HEK293 (cell line): ENCODE measurements at regions not wholly inside any gene's neighbourhood (a gene's known extent, or its start where the extent isn't known, plus 50 kb on each side); places are given as distances from the start of the nearest gene placed in this dataset.

Experiments
- SALL2 ChIP-seq: fragments of 450-650 bp; formaldehyde crosslinking; IDR thresholded peaks from 2 replicates; pipeline ENCODE4 v1.5.0; 2017; ENCODE audit warnings: missing biosample characterization, mild to moderate bottlenecking, missing genetic modification characterization, borderline replicate concordance
- ZNF114 ChIP-seq: fragments of 450-650 bp; formaldehyde crosslinking; IDR thresholded peaks from 2 replicates; pipeline ENCODE4 v1.5.0; 2017; ENCODE audit warnings: missing biosample characterization, missing genetic modification characterization
- ZNF335 ChIP-seq: fragments of 450-650 bp; formaldehyde crosslinking; conservative IDR thresholded peaks from 2 replicates; pipeline ENCODE4 v1.5.1; 2016; ENCODE audit warnings: missing biosample characterization, missing genetic modification characterization
- ZNF555 ChIP-seq: fragments of 450-650 bp; formaldehyde crosslinking; conservative IDR thresholded peaks from 2 replicates; pipeline ENCODE4 v1.5.1; 2017; ENCODE audit warnings: missing biosample characterization, mild to moderate bottlenecking, missing genetic modification characterization, inconsistent platforms
- ZNF660 ChIP-seq: fragments of 450-650 bp; IDR thresholded peaks from 2 replicates; pipeline ENCODE4 v1.5.1; 2018; ENCODE audit warnings: missing biosample characterization, mild to moderate bottlenecking, missing genetic modification characterization
- TF ChIP-seq, protein P1 (sequence below): fragments of 450-650 bp; formaldehyde crosslinking; IDR thresholded peaks from 2 replicates; pipeline ENCODE4 v1.5.1; 2016; ENCODE audit warnings: missing biosample characterization, missing genetic modification characterization
- TF ChIP-seq, protein P2 (sequence below): sonication (generic); formaldehyde crosslinking; IDR thresholded peaks from 2 replicates; pipeline ENCODE4 v1.8.1; 2022; ENCODE audit warnings: mild to moderate bottlenecking, moderate library complexity, missing genetic modification reagents
- TF ChIP-seq, protein P3 (sequence below): fragments of 450-650 bp; formaldehyde crosslinking; IDR thresholded peaks from 2 replicates; pipeline ENCODE4 v1.5.1; 2016; ENCODE audit warnings: missing biosample characterization, missing genetic modification characterization, borderline replicate concordance
- TF ChIP-seq, protein P4 (sequence below): fragments of 450-650 bp; formaldehyde crosslinking; IDR thresholded peaks from 2 replicates; pipeline ENCODE4 v1.5.1; 2016; ENCODE audit warnings: missing biosample characterization, missing genetic modification characterization

DNA sequence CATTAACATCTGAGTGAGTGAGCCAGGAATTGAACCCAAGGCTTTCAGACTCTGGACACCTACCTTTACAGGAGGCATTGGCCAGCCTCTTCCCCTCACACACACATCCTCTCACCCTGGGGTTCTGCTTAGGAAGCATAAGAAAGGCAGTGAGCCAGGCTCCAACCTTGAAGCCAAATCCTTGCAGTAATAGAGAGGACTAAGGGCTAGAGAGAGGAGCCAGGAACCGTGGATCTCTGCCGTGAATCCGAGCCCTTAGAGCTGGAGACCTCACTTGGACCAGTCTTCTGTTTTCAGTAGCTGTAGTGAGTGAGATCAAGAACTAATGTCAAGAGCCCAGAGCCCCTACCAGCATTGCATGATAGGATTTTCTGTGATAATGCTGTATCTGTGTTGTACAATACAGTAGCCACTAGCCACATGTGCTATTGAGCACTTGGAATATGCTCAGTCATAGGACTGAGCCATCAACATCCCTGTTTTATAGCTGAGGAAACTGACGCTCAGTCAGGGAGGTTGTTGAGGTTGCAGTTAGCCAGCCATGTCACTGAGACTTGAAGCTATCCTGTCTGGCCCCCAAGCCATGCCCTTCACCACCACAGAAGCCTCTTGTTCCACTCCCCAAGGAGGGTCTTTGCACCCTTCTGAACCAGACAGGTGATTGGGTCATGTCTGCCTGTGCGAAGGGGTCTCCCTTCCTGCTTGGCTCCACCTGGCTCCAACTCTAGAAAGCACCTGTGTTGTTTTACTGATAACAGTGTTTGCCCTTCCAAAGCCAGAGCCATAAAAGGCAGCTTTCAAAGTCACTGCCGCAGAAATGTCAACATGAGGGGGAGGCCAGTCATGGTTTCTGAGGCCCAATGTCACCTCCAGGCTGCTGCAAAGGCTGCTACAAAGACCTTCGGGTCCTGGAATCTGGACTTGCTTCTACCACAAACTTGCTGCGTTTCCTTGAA lies 101.1 kb upstream of the JUN start:
- TF ChIP-seq ZNF555 (tag by site-specific recombination) = no peak
- TF ChIP-seq, protein P1, sequence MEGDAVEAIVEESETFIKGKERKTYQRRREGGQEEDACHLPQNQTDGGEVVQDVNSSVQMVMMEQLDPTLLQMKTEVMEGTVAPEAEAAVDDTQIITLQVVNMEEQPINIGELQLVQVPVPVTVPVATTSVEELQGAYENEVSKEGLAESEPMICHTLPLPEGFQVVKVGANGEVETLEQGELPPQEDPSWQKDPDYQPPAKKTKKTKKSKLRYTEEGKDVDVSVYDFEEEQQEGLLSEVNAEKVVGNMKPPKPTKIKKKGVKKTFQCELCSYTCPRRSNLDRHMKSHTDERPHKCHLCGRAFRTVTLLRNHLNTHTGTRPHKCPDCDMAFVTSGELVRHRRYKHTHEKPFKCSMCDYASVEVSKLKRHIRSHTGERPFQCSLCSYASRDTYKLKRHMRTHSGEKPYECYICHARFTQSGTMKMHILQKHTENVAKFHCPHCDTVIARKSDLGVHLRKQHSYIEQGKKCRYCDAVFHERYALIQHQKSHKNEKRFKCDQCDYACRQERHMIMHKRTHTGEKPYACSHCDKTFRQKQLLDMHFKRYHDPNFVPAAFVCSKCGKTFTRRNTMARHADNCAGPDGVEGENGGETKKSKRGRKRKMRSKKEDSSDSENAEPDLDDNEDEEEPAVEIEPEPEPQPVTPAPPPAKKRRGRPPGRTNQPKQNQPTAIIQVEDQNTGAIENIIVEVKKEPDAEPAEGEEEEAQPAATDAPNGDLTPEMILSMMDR = no peak
- TF ChIP-seq, protein P2, sequence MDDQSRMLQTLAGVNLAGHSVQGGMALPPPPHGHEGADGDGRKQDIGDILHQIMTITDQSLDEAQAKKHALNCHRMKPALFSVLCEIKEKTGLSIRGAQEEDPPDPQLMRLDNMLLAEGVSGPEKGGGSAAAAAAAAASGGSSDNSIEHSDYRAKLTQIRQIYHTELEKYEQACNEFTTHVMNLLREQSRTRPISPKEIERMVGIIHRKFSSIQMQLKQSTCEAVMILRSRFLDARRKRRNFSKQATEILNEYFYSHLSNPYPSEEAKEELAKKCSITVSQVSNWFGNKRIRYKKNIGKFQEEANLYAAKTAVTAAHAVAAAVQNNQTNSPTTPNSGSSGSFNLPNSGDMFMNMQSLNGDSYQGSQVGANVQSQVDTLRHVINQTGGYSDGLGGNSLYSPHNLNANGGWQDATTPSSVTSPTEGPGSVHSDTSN (CRISPR knock-in tag) = no peak
- TF ChIP-seq ZNF114 = no peak
- TF ChIP-seq ZNF335 = no peak
- TF ChIP-seq, protein P3, sequence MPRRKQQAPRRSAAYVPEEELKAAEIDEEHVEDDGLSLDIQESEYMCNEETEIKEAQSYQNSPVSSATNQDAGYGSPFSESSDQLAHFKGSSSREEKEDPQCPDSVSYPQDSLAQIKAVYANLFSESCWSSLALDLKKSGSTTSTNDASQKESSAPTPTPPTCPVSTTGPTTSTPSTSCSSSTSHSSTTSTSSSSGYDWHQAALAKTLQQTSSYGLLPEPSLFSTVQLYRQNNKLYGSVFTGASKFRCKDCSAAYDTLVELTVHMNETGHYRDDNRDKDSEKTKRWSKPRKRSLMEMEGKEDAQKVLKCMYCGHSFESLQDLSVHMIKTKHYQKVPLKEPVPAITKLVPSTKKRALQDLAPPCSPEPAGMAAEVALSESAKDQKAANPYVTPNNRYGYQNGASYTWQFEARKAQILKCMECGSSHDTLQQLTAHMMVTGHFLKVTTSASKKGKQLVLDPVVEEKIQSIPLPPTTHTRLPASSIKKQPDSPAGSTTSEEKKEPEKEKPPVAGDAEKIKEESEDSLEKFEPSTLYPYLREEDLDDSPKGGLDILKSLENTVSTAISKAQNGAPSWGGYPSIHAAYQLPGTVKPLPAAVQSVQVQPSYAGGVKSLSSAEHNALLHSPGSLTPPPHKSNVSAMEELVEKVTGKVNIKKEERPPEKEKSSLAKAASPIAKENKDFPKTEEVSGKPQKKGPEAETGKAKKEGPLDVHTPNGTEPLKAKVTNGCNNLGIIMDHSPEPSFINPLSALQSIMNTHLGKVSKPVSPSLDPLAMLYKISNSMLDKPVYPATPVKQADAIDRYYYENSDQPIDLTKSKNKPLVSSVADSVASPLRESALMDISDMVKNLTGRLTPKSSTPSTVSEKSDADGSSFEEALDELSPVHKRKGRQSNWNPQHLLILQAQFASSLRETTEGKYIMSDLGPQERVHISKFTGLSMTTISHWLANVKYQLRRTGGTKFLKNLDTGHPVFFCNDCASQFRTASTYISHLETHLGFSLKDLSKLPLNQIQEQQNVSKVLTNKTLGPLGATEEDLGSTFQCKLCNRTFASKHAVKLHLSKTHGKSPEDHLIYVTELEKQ (tag by site-specific recombination) = no peak
- no peak for TF ChIP-seq ZNF660 (tag by site-specific recombination)
- TF ChIP-seq, protein P4, sequence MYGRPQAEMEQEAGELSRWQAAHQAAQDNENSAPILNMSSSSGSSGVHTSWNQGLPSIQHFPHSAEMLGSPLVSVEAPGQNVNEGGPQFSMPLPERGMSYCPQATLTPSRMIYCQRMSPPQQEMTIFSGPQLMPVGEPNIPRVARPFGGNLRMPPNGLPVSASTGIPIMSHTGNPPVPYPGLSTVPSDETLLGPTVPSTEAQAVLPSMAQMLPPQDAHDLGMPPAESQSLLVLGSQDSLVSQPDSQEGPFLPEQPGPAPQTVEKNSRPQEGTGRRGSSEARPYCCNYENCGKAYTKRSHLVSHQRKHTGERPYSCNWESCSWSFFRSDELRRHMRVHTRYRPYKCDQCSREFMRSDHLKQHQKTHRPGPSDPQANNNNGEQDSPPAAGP = no peak
- TF ChIP-seq SALL2 (tag by site-specific recombination) = no peak
